Hepatocyte (in vitro differentiated cells): ENCODE measurements at regions not wholly inside any gene's neighbourhood (a gene's known extent, or its start where the extent isn't known, plus 50 kb on each side); places are given as distances from the start of the nearest gene placed in this dataset.

Experiments
- DNase-seq: peaks from one replicate; pipeline ENCODE4 v3.0.0-alpha.2; 2016; ENCODE audit warnings: low spot score
- H2AFZ ChIP-seq: fragments of 200-600 bp; sonication (generic); 2 replicates; pipeline ENCODE4 v1.6.0; 2016; ENCODE audit warnings: antibody characterized with exemption, mild to moderate bottlenecking
- H3K27ac ChIP-seq: fragments of 200-600 bp; sonication (generic); 2 replicates; pipeline ENCODE4 v1.5.1; 2016; ENCODE audit warnings: mild to moderate bottlenecking
- H3K27me3 ChIP-seq: fragments of 200-600 bp; sonication (generic); 2 replicates; pipeline ENCODE4 v1.6.1; 2016
- H3K36me3 ChIP-seq: fragments of 200-600 bp; sonication (generic); replicated peaks from 2 replicates; pipeline ENCODE4 v1.5.1; 2016; ENCODE audit warnings: low read depth; ENCODE audit not compliant: insufficient read depth
- H3K4me1 ChIP-seq: fragments of 200-600 bp; sonication (generic); 2 replicates; pipeline ENCODE4 v1.5.1; 2016; ENCODE audit warnings: mild to moderate bottlenecking, moderate library complexity; ENCODE audit not compliant: insufficient read depth
- H3K4me2 ChIP-seq: fragments of 200-600 bp; sonication (generic); 2 replicates; pipeline ENCODE4 v1.6.0; 2016
- H3K4me3 ChIP-seq: fragments of 200-600 bp; sonication (generic); 2 replicates; pipeline ENCODE4 v1.5.1; 2016; ENCODE audit warnings: mild to moderate bottlenecking
- H3K79me2 ChIP-seq: fragments of 200-600 bp; sonication (generic); 2 replicates; pipeline ENCODE4 v1.6.0; 2017; ENCODE audit warnings: mild to moderate bottlenecking
- H3K9me2 ChIP-seq: fragments of 200-600 bp; sonication (generic); replicated peaks from 2 replicates; pipeline ENCODE4 v1.6.0; 2017; ENCODE audit warnings: mild to moderate bottlenecking; ENCODE audit not compliant: insufficient read depth
- H3K9me3 ChIP-seq: fragments of 200-600 bp; sonication (generic); 2 replicates; pipeline ENCODE4 v1.5.1; 2016; ENCODE audit warnings: low read depth, mild to moderate bottlenecking
- H4K20me1 ChIP-seq: fragments of 200-600 bp; sonication (generic); 2 replicates; pipeline ENCODE4 v1.6.0; 2016; ENCODE audit warnings: mild to moderate bottlenecking; ENCODE audit not compliant: insufficient read depth, poor library complexity, severe bottlenecking
- EZH2 ChIP-seq: fragments of 200-600 bp; sonication (generic); IDR thresholded peaks from 2 replicates; pipeline ENCODE4 v1.6.1; 2016; ENCODE audit warnings: antibody characterized with exemption, mild to moderate bottlenecking, borderline replicate concordance
- EZH2phosphoT487 ChIP-seq: fragments of 200-600 bp; sonication (generic); IDR thresholded peaks from one replicate; pipeline ENCODE4 v1.6.1; 2018; ENCODE audit warnings: antibody characterized with exemption, mild to moderate bottlenecking, low read depth, moderate library complexity; ENCODE audit not compliant: unreplicated experiment, severe bottlenecking
- WGBS: methylation state at CpG from one replicate; pipeline ENCODE4 v1.1.6; 2016; ENCODE audit warnings: low lambda C conversion rate; ENCODE audit errors: missing lambda C conversion rate; 5-methylcytosine and 5-hydroxymethylcytosine counted together
- TF ChIP-seq, protein P1 (sequence below): fragments of 200-600 bp; sonication (generic); IDR thresholded peaks from 2 replicates; pipeline ENCODE4 v1.5.1; 2016; ENCODE audit warnings: antibody characterized with exemption, mild to moderate bottlenecking; ENCODE audit not compliant: poor library complexity

DNA sequence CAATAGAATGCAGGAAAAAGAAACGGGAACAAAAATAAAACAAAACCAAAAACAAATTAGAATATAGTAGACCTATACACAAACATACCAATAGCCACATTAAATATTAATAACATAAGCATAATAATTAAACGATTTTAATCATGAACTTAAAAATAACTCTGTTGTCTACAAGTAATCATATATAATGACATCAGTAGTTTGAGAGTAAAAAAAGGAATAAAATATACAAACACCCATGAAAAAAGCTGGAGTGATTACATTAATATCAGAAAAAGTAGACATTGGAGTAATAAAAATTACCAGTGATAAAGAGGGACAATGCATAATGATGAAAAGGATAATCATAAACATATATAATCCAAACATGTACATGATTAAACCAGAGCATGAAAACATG, 181.8 kb downstream of the ATXN7L3B start:
- no peak for TF ChIP-seq EZH2
- no peak for TF ChIP-seq EZH2phosphoT487
- H3K79me2 ChIP-seq = no peaks in the 10 kb centered on the region
- 82% methylated on average over 2 of the region's 2 CpGs for WGBS

DNA sequence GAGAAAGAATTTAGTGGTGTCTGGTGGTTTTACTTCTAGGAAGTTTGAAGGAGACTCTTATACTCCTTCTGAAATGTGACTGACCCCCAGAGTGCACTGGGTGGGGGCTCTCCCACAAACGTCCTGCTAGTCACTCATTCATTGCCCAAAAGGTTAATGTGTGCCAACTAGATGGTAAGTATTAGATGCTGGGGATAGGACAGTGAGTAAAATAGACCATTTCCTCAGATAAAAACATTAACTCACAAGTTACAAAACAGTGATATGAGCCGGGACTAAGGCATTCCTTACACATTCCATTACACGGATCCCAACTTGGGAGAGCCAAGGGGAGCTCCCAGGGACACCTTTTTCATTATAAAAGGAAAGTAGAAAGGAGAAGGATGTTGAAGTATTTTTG, 185.1 kb downstream of the ATXN7L3B start:
- H3K27me3 ChIP-seq = no peaks in the 10 kb centered on the region
- H3K27ac ChIP-seq = no peak overlapping the region
- TF ChIP-seq EZH2 (no peak), EZH2phosphoT487 (no peak)
- TF ChIP-seq, protein P1, sequence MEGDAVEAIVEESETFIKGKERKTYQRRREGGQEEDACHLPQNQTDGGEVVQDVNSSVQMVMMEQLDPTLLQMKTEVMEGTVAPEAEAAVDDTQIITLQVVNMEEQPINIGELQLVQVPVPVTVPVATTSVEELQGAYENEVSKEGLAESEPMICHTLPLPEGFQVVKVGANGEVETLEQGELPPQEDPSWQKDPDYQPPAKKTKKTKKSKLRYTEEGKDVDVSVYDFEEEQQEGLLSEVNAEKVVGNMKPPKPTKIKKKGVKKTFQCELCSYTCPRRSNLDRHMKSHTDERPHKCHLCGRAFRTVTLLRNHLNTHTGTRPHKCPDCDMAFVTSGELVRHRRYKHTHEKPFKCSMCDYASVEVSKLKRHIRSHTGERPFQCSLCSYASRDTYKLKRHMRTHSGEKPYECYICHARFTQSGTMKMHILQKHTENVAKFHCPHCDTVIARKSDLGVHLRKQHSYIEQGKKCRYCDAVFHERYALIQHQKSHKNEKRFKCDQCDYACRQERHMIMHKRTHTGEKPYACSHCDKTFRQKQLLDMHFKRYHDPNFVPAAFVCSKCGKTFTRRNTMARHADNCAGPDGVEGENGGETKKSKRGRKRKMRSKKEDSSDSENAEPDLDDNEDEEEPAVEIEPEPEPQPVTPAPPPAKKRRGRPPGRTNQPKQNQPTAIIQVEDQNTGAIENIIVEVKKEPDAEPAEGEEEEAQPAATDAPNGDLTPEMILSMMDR = no peak
- 62% methylated on average over 3 of the region's 3 CpGs for WGBS
- H3K9me3 ChIP-seq = no peaks in the 10 kb centered on the region
- no peaks in the 10 kb centered on the region for H3K79me2 ChIP-seq
- H3K4me2 ChIP-seq = no peak overlapping the region
- no peaks in the 10 kb centered on the region for H3K9me2 ChIP-seq
- no peak overlapping the region for H2AFZ ChIP-seq
- no peaks in the 10 kb centered on the region for H4K20me1 ChIP-seq
- DNase-seq = no peak
- no peaks in the 10 kb centered on the region for H3K4me1 ChIP-seq
- H3K36me3 ChIP-seq = no peaks in the 10 kb centered on the region
- no peak overlapping the region for H3K4me3 ChIP-seq

More for the DNA sequence above, 181.8 kb downstream of the ATXN7L3B start:
- H3K27me3 ChIP-seq = no peaks in the 10 kb centered on the region
- H3K27ac ChIP-seq = no peak overlapping the region
- no peaks in the 10 kb centered on the region for H3K9me3 ChIP-seq
- no peaks in the 10 kb centered on the region for H3K4me1 ChIP-seq
- no peaks in the 10 kb centered on the region for H3K36me3 ChIP-seq
- no peaks in the 10 kb centered on the region for H4K20me1 ChIP-seq
- no peak overlapping the region for H3K4me2 ChIP-seq
- H3K9me2 ChIP-seq = no peaks in the 10 kb centered on the region
- H3K4me3 ChIP-seq = no peak overlapping the region
- H2AFZ ChIP-seq = no peak overlapping the region
- DNase-seq = no peak

DNA sequence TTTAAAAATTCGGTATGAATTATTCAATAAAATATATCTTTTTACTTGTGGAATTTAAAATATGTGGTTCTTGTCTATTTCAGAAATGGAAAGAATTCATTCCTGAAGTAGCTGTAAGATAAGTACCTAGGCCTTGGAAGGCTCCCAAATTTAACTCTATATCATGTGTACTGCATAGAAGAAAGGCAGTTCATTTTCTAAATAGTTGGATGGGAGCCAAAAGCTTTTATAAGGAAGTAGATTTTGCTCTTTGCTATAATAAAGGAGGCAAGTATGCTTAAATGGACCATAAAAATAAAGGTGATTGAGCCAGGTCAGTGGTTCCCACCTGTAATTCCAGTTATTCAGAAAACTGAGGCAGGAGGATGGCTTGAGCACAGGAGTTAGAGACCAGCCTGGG, 187.5 kb downstream of the ATXN7L3B start:
- DNase-seq = no peak
- H4K20me1 ChIP-seq = no peaks in the 10 kb centered on the region
- H3K4me2 ChIP-seq = no peak overlapping the region
- no peak overlapping the region for H3K4me3 ChIP-seq
- no peaks in the 10 kb centered on the region for H3K4me1 ChIP-seq
- H3K79me2 ChIP-seq = no peaks in the 10 kb centered on the region
- no peak for TF ChIP-seq EZH2phosphoT487
- TF ChIP-seq, protein P1 = no peak
- TF ChIP-seq EZH2 = no peak
- H3K9me3 ChIP-seq = no peaks in the 10 kb centered on the region
- no peaks in the 10 kb centered on the region for H3K9me2 ChIP-seq
- H3K27ac ChIP-seq = no peak overlapping the region
- H3K36me3 ChIP-seq = no peaks in the 10 kb centered on the region
- H3K27me3 ChIP-seq = no peaks in the 10 kb centered on the region
- no peak overlapping the region for H2AFZ ChIP-seq
- WGBS = 77% methylated on average over 1 of the region's 1 CpG

DNA sequence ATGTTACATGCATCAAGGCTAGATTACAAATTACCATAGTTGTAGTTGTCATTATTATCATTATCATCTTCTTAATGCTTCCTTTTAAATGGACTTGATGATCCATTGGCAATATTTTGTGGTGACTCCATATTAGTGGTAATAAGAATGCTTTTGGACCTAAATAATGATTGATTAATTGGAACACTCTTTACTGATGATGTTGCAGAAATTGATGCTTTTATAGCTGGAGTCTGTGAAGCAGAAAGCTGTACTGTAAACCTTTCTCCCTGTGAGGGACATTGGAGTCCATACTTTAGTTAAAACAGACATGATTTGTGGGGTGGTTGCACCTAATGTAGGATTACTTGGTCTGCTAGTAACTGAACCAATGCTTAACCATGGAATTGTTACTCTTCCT, 190.4 kb downstream of the ATXN7L3B start:
- Histone ChIP-seq H3K4me3 (no peak overlapping the region), H3K9me2 (no peaks in the 10 kb centered on the region), H3K27me3 (no peaks in the 10 kb centered on the region), H3K4me2 (no peak overlapping the region), H4K20me1 (no peaks in the 10 kb centered on the region), H3K79me2 (no peaks in the 10 kb centered on the region), H3K4me1 (no peaks in the 10 kb centered on the region), H3K36me3 (no peaks in the 10 kb centered on the region), H3K9me3 (no peaks in the 10 kb centered on the region), H3K27ac (no peak overlapping the region), H2AFZ (no peak overlapping the region)
- no peak for DNase-seq
- no peak for TF ChIP-seq EZH2
- no peak for TF ChIP-seq EZH2phosphoT487
- TF ChIP-seq, protein P1 = no peak
